AG08395 (cell line): ENCODE measurements at regions not wholly inside any gene's neighbourhood (a gene's known extent, or its start where the extent isn't known, plus 50 kb on each side); places are given as distances from the start of the nearest gene placed in this dataset.

Experiments
- DNase-seq: peaks from one replicate; pipeline ENCODE4 v3.0.0; 2012; ENCODE audit warnings: mixed read lengths, low spot score

- no peak for DNase-seq
These were observed 71.0 kb downstream of the SEM1 start for GRCh38 chr7:96638669-96639068.

GRCh38 chr7:96637522-96637921, 72.1 kb downstream of the SEM1 start:
- no peak for DNase-seq

GRCh38 chr7:96636979-96637378, 72.7 kb downstream of the SEM1 start:
- DNase-seq = no peak

- DNase-seq = peak; percentile 25
These were observed 73.2 kb downstream of the SEM1 start for GRCh38 chr7:96636342-96636860.

GRCh38 chr7:96629884-96630283, 79.8 kb downstream of the SEM1 start:
- no peak for DNase-seq

- no peak for DNase-seq
These were observed 84.7 kb downstream of the SEM1 start for GRCh38 chr7:96624954-96625353.

- no peak for DNase-seq
These were observed 87.7 kb downstream of the SEM1 start for GRCh38 chr7:96621932-96622331.

GRCh38 chr7:96614154-96614867, 95.3 kb downstream of the SEM1 start:
- DNase-seq = no peak

GRCh38 chr7:96612034-96612433, 97.6 kb downstream of the SEM1 start:
- no peak for DNase-seq

GRCh38 chr7:96605045-96605716, 104.5 kb downstream of the SEM1 start:
- no peak for DNase-seq

- no peak for DNase-seq
These were observed 110.2 kb downstream of the SEM1 start for GRCh38 chr7:96599288-96599936.

- no peak for DNase-seq
These were observed 111.2 kb downstream of the SEM1 start for GRCh38 chr7:96598421-96598820.

- DNase-seq = no peak
These were observed 113.4 kb downstream of the SEM1 start for GRCh38 chr7:96596120-96596826.

GRCh38 chr7:96591900-96592676, 117.6 kb downstream of the SEM1 start:
- DNase-seq = no peak

GRCh38 chr7:96591159-96591899, 118.3 kb downstream of the SEM1 start:
- DNase-seq = no peak

- no peak for DNase-seq
These were observed 120.6 kb downstream of the SEM1 start for GRCh38 chr7:96589038-96589437.

- no peak for DNase-seq
These were observed 130.5 kb downstream of the SEM1 start for GRCh38 chr7:96579119-96579518.

GRCh38 chr7:96578606-96579005, 131.0 kb downstream of the SEM1 start:
- DNase-seq = no peak

GRCh38 chr7:96563409-96563808, 146.2 kb downstream of the SEM1 start:
- no peak for DNase-seq

- DNase-seq = no peak
These were observed 146.7 kb downstream of the SEM1 start for GRCh38 chr7:96562966-96563365.

- DNase-seq = no peak
These were observed 147.2 kb downstream of the SEM1 start for GRCh38 chr7:96562458-96562857.
